ENCODE measurements at regions not wholly inside any gene's neighbourhood (a gene's known extent, or its start where the extent isn't known, plus 50 kb on each side); places are given as distances from the start of the nearest gene placed in this dataset.
A peak's percentile ranks its signal among the peaks of the same experiment; 100 is the strongest.

- no peak for DNase-seq (ENCODE audit: low read depth, low spot score)
Measured at GRCh38 chr2:207446653-207447052, 83.1 kb upstream of the CREB1 start.

GRCh38 chr2:207448006-207448405, 81.8 kb upstream of the CREB1 start:
- DNase-seq (ENCODE audit: low read depth, low spot score): no peak

GRCh38 chr2:207449642-207450165, 80.1 kb upstream of the CREB1 start:
- DNase-seq (ENCODE audit: low read depth, low spot score): no peak

GRCh38 chr2:207450186-207450585, 79.6 kb upstream of the CREB1 start:
- no peak for DNase-seq (ENCODE audit: low read depth, low spot score)

GRCh38 chr2:207458582-207458981, 71.2 kb upstream of the CREB1 start:
- DNase-seq (ENCODE audit: low read depth, low spot score): no peak

GRCh38 chr2:207459990-207460757, 69.6 kb upstream of the CREB1 start:
- no peak for DNase-seq (ENCODE audit: low read depth, low spot score)

GRCh38 chr2:207463433-207463832, 66.3 kb upstream of the CREB1 start:
- no peak for DNase-seq (ENCODE audit: low read depth, low spot score)

- no peak for DNase-seq (ENCODE audit: low read depth, low spot score)
Measured at GRCh38 chr2:207464007-207464406, 65.8 kb upstream of the CREB1 start.

GRCh38 chr2:207465894-207466293, 63.9 kb upstream of the CREB1 start:
- no peak for DNase-seq (ENCODE audit: low read depth, low spot score)

GRCh38 chr2:207467716-207468347, 61.9 kb upstream of the CREB1 start:
- DNase-seq (ENCODE audit: low read depth, low spot score): no peak

GRCh38 chr2:207468488-207468887, 61.3 kb upstream of the CREB1 start:
- DNase-seq (ENCODE audit: low read depth, low spot score): no peak

GRCh38 chr2:207469451-207469850, 60.3 kb upstream of the CREB1 start:
- DNase-seq (ENCODE audit: low read depth, low spot score): no peak

- DNase-seq (ENCODE audit: low read depth, low spot score): no peak
Measured at GRCh38 chr2:207469943-207470729, 59.6 kb upstream of the CREB1 start.

- no peak for DNase-seq (ENCODE audit: low read depth, low spot score)
Measured at GRCh38 chr2:207471261-207471660, 58.5 kb upstream of the CREB1 start.

- no peak for DNase-seq (ENCODE audit: low read depth, low spot score)
Measured at GRCh38 chr2:207472343-207473048, 57.3 kb upstream of the CREB1 start.

- no peak for DNase-seq (ENCODE audit: low read depth, low spot score)
Measured at GRCh38 chr2:207473049-207473930, 56.5 kb upstream of the CREB1 start.

GRCh38 chr2:207473931-207474235, 55.9 kb upstream of the CREB1 start:
- DNase-seq (ENCODE audit: low read depth, low spot score): no peak

- peak; percentile 20 for DNase-seq (ENCODE audit: low read depth, low spot score)
Measured at GRCh38 chr2:207474863-207475485, 54.8 kb upstream of the CREB1 start.

- no peak for DNase-seq (ENCODE audit: low read depth, low spot score)
Measured at GRCh38 chr2:207475546-207475945, 54.2 kb upstream of the CREB1 start.

- no peak for DNase-seq (ENCODE audit: low read depth, low spot score)
Measured at GRCh38 chr2:207477896-207478295, 51.9 kb upstream of the CREB1 start.
